ENCODE measurements at regions not wholly inside any gene's neighbourhood (a gene's known extent, or its start where the extent isn't known, plus 50 kb on each side); places are given as distances from the start of the nearest gene placed in this dataset.

- Histone ChIP-seq H3K9me3 (peaks cover 0 to 8% (median 0%) of the 10 kb centered on the region in 4 donors), H3K36me3 (no peaks in the 10 kb centered on the region), H3K4me1 (no peaks in the 10 kb centered on the region), H3K4me3 (no peak overlapping the region), H3K27me3 (no peaks in the 10 kb centered on the region), H3K27ac (replicated peaks in 1 of 4) (no peak overlapping the region)
- no peak for TF ChIP-seq EP300 (IDR thresholded peaks at IDR 0.05)
- TF ChIP-seq CTCF (IDR thresholded peaks at IDR 0.05) = no peak
- no peak for TF ChIP-seq POLR2AphosphoS5 (IDR thresholded peaks at IDR 0.05)
- no peak for TF ChIP-seq POLR2A (IDR thresholded peaks at IDR 0.05; ENCODE audit: low read depth)
- DNase-seq (ENCODE audit: extremely low spot score) = no peak
- intact Hi-C loops (cut with DNase I) = no loop called here
- WGBS = 39% methylated on average over 2 of the region's 2 CpGs
These were observed 1339.7 kb upstream of the CDH6 start for GRCh38 chr5:29853711-29854220.

GRCh38 chr5:29852329-29852728, 1341.2 kb upstream of the CDH6 start:
- no peak for TF ChIP-seq POLR2AphosphoS5 (IDR thresholded peaks at IDR 0.05)
- TF ChIP-seq POLR2A (IDR thresholded peaks at IDR 0.05; ENCODE audit: low read depth) = no peak
- TF ChIP-seq EP300 (IDR thresholded peaks at IDR 0.05) = no peak
- no peak for TF ChIP-seq CTCF (IDR thresholded peaks at IDR 0.05)
- Histone ChIP-seq H3K4me3 (no peak overlapping the region), H3K27ac (replicated peaks in 1 of 4) (no peak overlapping the region), H3K4me1 (no peaks in the 10 kb centered on the region), H3K9me3 (peaks cover 0 to 8% (median 0%) of the 10 kb centered on the region in 4 donors), H3K27me3 (no peaks in the 10 kb centered on the region), H3K36me3 (no peaks in the 10 kb centered on the region)
- DNase-seq (ENCODE audit: extremely low spot score) = no peak
- 77% methylated on average over 2 of the region's 2 CpGs for WGBS
- intact Hi-C loops (cut with DNase I) = no loop called here

GRCh38 chr5:29845206-29845605, 1348.3 kb upstream of the CDH6 start:
- Histone ChIP-seq H3K27ac (replicated peaks in 1 of 4) (no peak overlapping the region), H3K27me3 (no peaks in the 10 kb centered on the region), H3K9me3 (peaks cover 0 to 8% (median 0%) of the 10 kb centered on the region in 4 donors), H3K36me3 (no peaks in the 10 kb centered on the region), H3K4me1 (no peaks in the 10 kb centered on the region), H3K4me3 (no peak overlapping the region)
- TF ChIP-seq POLR2A (IDR thresholded peaks at IDR 0.05; ENCODE audit: low read depth) = no peak
- TF ChIP-seq EP300 (IDR thresholded peaks at IDR 0.05) = no peak
- TF ChIP-seq POLR2AphosphoS5 (IDR thresholded peaks at IDR 0.05) = no peak
- no peak for TF ChIP-seq CTCF (IDR thresholded peaks at IDR 0.05)
- intact Hi-C loops (cut with DNase I) = no loop called here
- DNase-seq (ENCODE audit: extremely low spot score) = no peak
- WGBS = 94% methylated on average over 3 of the region's 3 CpGs

- TF ChIP-seq POLR2AphosphoS5 (IDR thresholded peaks at IDR 0.05) = no peak
- no peak for TF ChIP-seq CTCF (IDR thresholded peaks at IDR 0.05)
- no peak for TF ChIP-seq EP300 (IDR thresholded peaks at IDR 0.05)
- no peak for TF ChIP-seq POLR2A (IDR thresholded peaks at IDR 0.05; ENCODE audit: low read depth)
- Histone ChIP-seq H3K36me3 (no peaks in the 10 kb centered on the region), H3K9me3 (no peaks in the 10 kb centered on the region), H3K27ac (replicated peaks in 1 of 4) (no peak overlapping the region), H3K4me3 (no peak overlapping the region), H3K27me3 (no peaks in the 10 kb centered on the region), H3K4me1 (no peaks in the 10 kb centered on the region)
- WGBS = 53% methylated on average over 2 of the region's 2 CpGs
- DNase-seq (ENCODE audit: extremely low spot score) = no peak
- intact Hi-C loops (cut with DNase I) = no loop called here
These were observed 1360.1 kb upstream of the CDH6 start for GRCh38 chr5:29833394-29833793.

- 71% methylated on average over 4 of the region's 4 CpGs for WGBS
- Histone ChIP-seq H3K9me3 (no peaks in the 10 kb centered on the region), H3K4me3 (no peak overlapping the region), H3K27ac (replicated peaks in 1 of 4) (no peak overlapping the region), H3K36me3 (no peaks in the 10 kb centered on the region), H3K27me3 (no peaks in the 10 kb centered on the region), H3K4me1 (no peaks in the 10 kb centered on the region)
- DNase-seq (ENCODE audit: extremely low spot score) = no peak
- TF ChIP-seq EP300 (IDR thresholded peaks at IDR 0.05) (no peak), CTCF (IDR thresholded peaks at IDR 0.05) (no peak), POLR2A (IDR thresholded peaks at IDR 0.05; ENCODE audit: low read depth) (no peak)
- intact Hi-C loops (cut with DNase I) = no loop called here
These were observed 1371.0 kb upstream of the CDH6 start for GRCh38 chr5:29822521-29822920.
